GM12892 (cell line): ENCODE measurements at regions not wholly inside any gene's neighbourhood (a gene's known extent, or its start where the extent isn't known, plus 50 kb on each side); places are given as distances from the start of the nearest gene placed in this dataset.

ENCODE experiments used
- DNase-seq: peaks from one replicate; pipeline ENCODE4 v3.0.0; 2011; ENCODE audit not compliant: insufficient read length
- FAIRE-seq: peaks from 2 replicates; lab custom pipeline; 2011; peaks lifted over from hg19 to GRCh38; lab: Jason Lieb, UNC
- POLR2A ChIP-seq: IDR thresholded peaks from 2 replicates; pipeline ENCODE4 v1.6.1; 2011; ENCODE audit warnings: low read depth, low read length, control low read depth
- POLR2AphosphoS5 ChIP-seq: IDR thresholded peaks from 2 replicates; pipeline ENCODE4 v1.6.1; 2011; ENCODE audit warnings: low read depth, low read length, control low read depth
- TAF1 ChIP-seq: IDR thresholded peaks from 2 replicates; pipeline ENCODE4 v1.6.1; 2011; ENCODE audit warnings: low read depth, mild to moderate bottlenecking, control low read depth, low read length, borderline replicate concordance

DNA sequence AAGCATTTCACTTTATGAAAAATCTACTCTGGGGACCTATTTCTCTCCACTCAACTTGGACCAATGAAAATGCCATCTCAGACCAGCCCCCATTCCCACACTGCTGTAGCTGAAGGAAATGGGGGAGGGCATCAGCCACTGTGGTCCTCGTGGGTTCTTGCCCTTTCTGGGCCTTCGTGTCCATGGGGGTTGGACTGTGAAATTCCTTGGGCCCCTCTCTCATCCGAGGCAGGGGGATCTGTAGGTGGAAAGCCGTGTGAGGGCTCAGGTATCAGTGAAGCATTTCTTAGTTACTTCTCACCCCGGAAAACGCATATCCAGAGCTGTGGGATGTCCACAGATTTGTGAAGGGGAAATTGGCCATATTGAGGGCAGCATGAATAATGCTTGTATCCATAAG lies 147.9 kb downstream of the CDC5L start:
- no peak for FAIRE-seq

DNA sequence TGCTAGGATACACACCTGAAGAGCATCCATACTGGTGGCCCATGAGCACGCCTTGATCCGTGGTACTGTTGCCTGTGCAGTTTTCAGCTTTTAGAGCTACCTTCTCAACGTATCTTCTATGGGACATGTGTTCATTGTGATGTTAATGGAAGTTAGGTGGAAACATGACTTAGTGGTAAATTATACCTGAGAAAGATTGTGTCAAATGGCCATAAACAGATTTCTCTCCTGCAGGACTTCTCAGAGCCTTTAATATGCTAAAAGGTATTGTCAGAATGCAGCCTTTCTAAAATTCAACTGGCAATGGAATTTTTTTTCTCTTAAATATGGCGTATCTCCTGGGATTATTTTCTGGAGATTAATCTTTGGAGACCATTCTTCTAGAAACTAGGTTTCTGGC lies 148.5 kb downstream of the CDC5L start:
- DNase-seq (no peak), FAIRE-seq (no peak)
- TF ChIP-seq POLR2AphosphoS5 = no peak

More for the DNA sequence above, 147.9 kb downstream of the CDC5L start:
- no peak for TF ChIP-seq POLR2AphosphoS5
- TF ChIP-seq TAF1 = no peak
- DNase-seq = no peak

DNA sequence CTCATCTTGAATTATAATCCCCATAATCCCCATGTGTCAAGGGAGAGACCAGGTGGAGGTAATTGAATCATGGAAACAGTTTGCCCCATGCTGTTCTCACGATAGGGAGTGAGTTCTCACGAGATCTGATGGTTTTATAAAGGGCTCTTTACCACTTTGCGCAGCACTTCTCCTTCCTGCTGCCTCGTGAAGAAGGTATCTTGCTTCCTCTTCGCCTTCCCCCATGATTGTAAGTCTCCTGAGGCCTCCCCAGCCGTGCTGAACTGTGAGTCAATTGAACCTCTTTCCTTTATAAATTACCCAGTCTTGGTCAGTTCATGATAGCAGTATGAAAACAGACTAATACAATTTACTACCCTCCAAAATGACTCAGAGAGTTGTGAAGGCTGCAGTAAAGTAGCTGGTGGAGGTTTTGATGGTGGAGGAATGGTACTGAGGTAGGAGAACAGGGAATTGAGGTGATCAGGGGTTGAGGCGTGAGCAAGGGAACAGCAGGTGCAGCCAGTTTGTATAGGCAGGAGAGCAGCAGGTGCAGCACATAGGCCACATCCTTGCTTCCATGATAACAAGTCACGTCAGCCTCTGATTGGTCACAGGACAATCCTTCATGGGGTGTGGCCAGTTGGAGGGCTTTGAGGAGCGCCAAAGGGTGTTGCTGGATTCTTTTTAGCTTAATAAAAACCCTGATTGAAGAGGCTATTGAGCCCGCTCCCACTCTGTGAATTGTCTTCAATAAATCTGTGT lies 150.0 kb downstream of the CDC5L start:
- TF ChIP-seq POLR2A (no peak), TAF1 (no peak), POLR2AphosphoS5 (no peak)
- no peak for FAIRE-seq
- no peak for DNase-seq

DNA sequence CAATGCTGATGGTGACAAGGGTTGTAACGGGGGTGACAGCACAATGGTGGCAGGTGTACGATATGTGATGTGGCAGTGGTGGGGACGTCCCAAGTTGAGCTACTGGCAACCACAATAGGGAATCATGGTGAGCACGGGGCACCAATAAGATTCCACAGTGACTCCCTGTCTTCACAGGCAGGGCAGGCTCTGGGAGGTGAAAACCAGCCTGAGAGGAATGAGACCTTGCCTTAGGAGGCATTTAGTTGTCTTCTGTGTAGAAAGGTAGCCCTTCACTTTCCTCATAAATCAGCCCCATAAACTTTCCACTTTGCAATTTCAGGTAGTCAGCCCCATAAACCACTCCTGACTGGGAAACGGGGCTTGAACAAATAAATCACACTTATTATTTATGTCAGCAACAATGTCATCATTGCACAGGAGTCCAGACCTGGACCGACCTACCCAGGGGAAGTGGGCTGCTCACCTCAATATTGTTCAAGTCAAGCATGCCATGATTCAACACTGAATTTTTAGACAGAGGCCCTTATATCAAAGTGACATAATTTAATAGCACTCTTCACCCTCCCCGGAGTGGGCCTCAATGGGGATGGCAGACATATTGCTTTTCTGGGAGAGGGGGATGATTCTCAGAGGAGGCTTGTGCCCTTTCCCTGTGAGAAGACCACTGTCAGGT lies 150.8 kb downstream of the CDC5L start:
- FAIRE-seq (no peak), DNase-seq (no peak)
- no peak for TF ChIP-seq POLR2A
- no peak for TF ChIP-seq TAF1
- TF ChIP-seq POLR2AphosphoS5 = no peak

DNA sequence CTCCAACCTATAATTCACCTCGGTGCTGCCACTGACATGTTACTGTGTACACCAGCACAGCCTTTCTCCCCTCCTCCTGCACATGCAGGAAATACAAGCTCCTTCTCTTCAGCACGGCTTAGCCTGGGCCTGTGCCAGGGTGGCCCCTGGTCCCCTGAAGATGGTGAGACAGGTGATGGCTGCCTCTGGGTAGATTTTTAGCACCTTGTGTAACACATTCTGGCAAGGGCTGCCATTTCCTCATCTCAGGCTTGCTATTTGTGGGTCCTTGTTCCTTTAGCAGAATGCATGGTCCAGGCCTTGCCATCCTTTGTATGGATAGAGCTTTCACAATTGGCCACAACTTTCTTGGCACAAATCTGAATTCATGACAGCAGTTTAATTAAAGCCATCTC lies 151.3 kb downstream of the CDC5L start:
- TF ChIP-seq POLR2A (no peak), POLR2AphosphoS5 (no peak), TAF1 (no peak)
- FAIRE-seq (no peak), DNase-seq (no peak)

DNA sequence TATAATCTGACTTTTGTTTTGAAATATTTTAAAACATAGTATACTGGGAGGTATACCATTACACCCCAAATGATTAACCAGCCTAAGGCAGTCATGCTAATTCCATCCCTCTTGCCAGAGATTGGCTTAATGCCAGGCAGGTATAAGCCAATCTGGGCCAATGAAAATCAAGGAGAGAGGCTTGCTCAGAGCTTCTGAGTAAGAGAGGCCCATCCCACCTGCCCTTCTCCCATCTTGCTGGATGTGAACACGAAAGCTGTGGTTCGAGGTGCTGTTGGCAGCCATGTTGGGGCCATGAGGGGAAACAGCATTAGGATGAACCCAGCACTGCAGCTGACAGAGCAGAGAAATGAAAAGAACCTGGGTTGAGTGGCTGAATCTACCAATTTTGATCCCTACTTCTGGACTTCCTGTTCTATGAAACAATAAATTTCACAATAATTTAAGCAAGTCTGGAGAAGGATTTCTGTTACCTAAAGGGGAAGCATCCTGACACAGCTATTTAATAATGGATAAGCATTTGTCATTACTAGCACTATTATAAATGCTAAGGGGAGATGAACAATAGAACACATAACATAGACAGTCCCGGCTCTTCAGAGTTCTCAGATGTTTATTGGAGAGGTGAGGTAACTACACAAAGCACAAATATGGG lies 152.3 kb downstream of the CDC5L start:
- FAIRE-seq (no peak), DNase-seq (no peak)
- no peak for TF ChIP-seq TAF1
- TF ChIP-seq POLR2A = no peak
- no peak for TF ChIP-seq POLR2AphosphoS5

DNA sequence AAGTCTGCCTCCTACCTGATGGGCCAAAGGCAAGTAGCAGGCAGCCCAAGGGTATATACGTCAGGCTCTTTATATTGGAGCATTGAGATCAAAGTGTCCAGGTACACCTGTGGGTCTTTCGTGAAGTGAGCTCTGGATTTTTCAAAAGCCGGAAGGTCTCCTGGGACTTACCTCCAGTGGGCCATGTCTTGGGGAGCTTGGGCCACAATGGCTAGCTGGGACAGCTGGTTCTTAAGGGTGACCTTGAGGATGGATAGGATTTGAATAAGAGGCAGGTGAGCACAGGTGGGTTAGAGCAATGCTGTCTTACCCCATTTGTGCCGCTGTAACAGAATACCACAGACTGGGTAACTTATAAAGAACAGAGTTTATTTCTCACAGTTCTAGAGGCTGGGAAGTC lies 153.4 kb downstream of the CDC5L start:
- DNase-seq (no peak), FAIRE-seq (no peak)
- no peak for TF ChIP-seq TAF1

DNA sequence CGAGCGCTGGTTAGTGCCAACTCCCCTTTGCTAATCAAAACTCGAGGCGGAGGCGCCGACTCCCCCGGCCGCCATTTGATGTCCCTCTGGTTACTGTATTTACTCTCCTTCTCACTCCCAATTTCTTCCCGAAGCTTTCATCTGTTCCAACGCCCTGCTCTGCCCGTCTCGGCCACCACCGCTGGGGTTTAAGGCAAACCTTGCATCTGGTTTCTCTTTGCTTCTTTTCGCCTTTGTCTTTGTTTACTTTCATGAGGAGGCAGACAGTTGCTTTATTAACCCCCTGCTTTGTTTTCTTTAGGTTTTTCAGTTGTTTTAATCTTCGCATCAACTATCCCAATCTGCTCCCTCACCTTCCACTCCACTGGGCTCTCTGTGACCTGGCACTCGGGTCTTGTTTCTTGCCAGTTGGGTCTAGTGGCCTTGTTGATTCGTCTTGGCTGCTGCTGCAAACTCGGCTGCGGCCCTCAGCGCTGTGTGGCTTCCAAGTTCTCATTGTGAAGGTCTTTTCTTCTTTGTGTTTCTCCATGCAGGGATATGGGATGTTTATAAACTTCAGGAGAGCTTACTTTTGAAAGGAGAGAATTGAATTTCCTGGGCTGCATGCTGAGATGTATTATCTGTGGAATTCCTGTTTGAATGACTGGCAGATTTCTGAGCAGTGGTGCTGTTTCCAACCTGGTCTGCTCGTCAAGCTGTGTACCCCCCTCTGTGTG lies 155.1 kb downstream of the CDC5L start:
- no peak for TF ChIP-seq POLR2A
- no peak for TF ChIP-seq TAF1
- TF ChIP-seq POLR2AphosphoS5 = no peak

DNA sequence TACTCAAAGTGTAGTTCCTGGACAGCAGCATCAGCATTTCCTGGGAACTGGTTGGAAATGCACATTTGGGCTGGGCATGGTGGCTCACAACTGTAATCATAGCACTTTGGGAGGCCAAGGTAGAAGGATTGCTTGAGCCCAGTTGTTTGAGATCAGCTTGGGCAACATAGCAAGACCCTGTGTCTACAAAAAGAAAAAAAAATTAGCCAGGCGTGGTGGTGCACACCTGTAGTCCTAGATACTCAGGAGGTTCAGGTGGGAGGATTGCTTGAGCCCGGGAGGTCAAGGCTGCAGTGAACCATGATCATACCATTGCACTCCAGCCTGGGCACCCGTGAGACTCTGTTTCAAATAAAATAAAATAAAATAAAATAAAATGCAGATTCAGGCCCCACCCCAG lies 156.2 kb downstream of the CDC5L start:
- no peak for TF ChIP-seq TAF1
- TF ChIP-seq POLR2AphosphoS5 = no peak
- no peak for TF ChIP-seq POLR2A
- FAIRE-seq (no peak), DNase-seq (no peak)

More for the DNA sequence above, 155.1 kb downstream of the CDC5L start:
- DNase-seq = no peak
- FAIRE-seq = no peak

DNA sequence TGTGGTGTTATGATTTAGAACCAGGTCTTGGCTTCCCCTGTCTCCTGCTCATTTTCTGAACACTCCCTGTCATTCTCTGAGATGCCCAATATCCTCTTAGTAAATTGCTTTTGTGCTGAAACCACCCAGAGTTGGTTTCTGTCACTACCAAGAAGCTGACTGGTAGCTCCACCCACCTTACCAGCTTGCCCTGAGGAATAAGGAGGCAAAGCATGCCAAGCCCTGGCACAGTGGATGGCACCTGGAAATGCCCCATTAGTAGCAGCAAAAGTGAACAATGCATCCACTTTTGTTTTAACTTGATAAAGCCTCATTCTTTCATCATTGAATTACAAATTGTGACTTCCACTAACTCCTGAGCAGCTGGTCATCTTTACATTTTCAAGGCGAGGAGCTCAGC lies 157.7 kb downstream of the CDC5L start:
- FAIRE-seq (no peak), DNase-seq (no peak)
- TF ChIP-seq TAF1 (no peak), POLR2AphosphoS5 (no peak), POLR2A (no peak)

DNA sequence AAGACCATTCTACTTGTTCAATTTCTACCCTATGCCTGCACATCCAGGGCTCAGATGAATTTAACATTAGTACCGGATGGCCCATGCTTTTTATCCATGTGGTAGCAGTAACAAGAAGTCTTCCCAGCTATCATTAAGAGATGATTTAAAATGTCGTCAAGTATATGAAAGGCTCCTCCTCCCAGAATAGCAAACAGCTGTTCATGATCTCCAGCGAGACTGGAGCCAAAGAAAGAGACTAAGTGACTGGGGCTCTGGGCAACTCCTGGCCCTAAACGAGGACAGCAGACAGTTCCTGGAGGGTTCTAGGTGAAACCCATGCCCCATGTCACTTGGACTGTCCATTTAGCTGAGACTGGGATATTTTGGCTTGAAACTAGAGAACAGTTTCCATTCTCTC lies 160.8 kb downstream of the CDC5L start:
- DNase-seq = no peak
- TF ChIP-seq TAF1 = no peak
- TF ChIP-seq POLR2A = no peak
- TF ChIP-seq POLR2AphosphoS5 = no peak
- FAIRE-seq = no peak

DNA sequence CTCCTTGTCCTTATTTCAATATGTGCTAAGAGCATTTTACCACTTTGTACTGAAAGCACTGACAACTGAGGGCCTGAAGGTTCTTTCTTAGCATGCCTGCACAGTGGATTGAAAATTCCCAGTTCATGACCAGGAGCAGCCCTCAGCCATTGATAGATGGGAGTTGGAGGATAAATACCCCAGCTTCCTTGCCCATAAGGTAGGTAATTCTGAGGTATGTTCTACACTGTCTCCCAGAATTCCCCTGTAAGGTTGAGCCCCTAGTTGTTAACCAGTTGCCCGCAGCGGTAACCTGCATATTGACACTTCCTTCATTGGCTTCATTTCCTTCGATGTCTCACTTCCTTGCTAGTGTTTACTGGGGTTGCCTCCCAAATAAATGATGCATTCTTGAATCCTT lies 162.0 kb downstream of the CDC5L start:
- no peak for FAIRE-seq
- no peak for TF ChIP-seq POLR2A
- TF ChIP-seq POLR2AphosphoS5 = no peak
- no peak for TF ChIP-seq TAF1

More for the DNA sequence above, 162.0 kb downstream of the CDC5L start:
- no peak for DNase-seq
